Fibroblast of pulmonary artery (primary cell): ENCODE measurements at regions not wholly inside any gene's neighbourhood (a gene's known extent, or its start where the extent isn't known, plus 50 kb on each side); places are given as distances from the start of the nearest gene placed in this dataset.
A peak's percentile ranks its signal among the peaks of the same experiment; 100 is the strongest.

Experiments used
- DNase-seq: peaks from one replicate; pipeline ENCODE4 v3.0.0-alpha.2; 2010; ENCODE audit warnings: low read depth
- H3K4me3 ChIP-seq: replicated peaks from 2 replicates; pipeline ENCODE4 v1.5.1; 2011; ENCODE audit warnings: low read depth, mild to moderate bottlenecking, control low read depth, low read length, moderate library complexity
- TF ChIP-seq, protein P1 (sequence below): IDR thresholded peaks from 2 replicates; pipeline ENCODE4 v1.5.1; 2011; ENCODE audit warnings: mild to moderate bottlenecking, control low read depth, low read length, inconsistent platforms; ENCODE audit errors: missing control alignments

DNA sequence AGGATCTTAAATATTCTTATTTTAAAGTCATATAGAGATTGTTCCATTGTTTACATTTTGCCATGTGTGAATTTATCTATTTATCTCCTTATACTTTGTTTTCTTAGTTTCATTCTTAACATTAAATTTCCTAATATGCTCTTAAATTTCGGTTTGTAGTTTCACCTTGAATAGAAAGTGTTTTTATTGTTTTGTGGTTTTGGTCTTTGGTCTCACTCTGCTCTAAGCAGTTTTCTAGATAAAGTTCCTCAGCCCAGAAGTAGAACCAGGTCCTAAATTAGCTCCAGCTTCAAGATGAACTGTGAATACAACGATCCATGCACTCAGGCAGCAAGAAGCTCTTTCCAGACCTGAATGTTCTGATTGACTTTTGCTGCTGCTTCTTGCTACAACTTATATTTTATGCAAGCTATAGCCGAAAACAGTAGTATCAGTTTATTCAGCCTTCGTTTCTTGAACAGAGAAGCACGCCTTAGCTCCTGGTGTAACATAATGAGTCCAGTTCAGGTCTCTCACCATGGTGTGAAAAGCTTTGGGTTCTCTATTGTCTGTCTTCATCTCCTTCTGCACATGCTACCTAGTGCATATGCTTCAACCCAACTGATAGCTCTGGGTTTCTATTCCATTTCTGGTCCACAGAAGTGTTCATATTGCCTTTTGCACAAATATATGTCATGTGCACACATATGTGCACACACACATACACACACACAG, 95.3 kb downstream of the SEM1 start:
- TF ChIP-seq, protein P1, sequence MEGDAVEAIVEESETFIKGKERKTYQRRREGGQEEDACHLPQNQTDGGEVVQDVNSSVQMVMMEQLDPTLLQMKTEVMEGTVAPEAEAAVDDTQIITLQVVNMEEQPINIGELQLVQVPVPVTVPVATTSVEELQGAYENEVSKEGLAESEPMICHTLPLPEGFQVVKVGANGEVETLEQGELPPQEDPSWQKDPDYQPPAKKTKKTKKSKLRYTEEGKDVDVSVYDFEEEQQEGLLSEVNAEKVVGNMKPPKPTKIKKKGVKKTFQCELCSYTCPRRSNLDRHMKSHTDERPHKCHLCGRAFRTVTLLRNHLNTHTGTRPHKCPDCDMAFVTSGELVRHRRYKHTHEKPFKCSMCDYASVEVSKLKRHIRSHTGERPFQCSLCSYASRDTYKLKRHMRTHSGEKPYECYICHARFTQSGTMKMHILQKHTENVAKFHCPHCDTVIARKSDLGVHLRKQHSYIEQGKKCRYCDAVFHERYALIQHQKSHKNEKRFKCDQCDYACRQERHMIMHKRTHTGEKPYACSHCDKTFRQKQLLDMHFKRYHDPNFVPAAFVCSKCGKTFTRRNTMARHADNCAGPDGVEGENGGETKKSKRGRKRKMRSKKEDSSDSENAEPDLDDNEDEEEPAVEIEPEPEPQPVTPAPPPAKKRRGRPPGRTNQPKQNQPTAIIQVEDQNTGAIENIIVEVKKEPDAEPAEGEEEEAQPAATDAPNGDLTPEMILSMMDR = no peak
- H3K4me3 ChIP-seq = no peak overlapping the region
- DNase-seq = no peak

- DNase-seq = no peak
- no peak overlapping the region for H3K4me3 ChIP-seq
- TF ChIP-seq, protein P1 = no peak
Measured at GRCh38 chr7:96612034-96612433, 97.6 kb downstream of the SEM1 start.

DNA sequence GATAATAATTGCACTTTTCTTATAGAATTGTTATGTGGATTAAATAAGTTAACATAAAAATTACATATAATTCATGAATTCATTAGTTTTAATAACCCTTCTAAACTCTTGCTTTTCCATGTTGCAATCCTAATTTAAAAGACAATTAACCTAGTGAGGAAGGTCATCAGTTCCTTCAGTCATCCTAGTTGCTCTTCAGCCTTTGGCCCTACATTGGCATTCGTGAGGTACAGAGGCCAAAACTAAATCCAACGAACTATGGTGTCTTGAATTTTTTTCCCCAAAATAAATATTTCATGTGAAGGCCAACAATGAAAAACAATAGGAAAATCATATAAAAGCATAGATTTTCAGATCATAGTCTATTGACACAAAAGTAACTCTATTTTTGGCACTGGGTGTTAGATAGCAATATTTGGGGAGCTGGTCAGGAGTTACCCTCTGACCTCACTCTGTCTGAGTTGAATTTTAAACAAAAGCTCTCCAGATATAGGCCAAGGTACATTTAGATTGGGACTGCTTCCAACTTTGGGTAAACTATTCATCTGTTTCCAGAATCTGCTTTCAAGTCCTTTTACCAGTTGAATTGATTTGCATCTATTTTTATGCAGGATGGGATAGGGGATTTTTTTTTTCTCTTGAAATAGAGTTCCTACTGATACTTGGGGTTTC, 104.5 kb downstream of the SEM1 start:
- H3K4me3 ChIP-seq = no peak overlapping the region
- TF ChIP-seq, protein P1 = no peak
- DNase-seq = no peak

DNA sequence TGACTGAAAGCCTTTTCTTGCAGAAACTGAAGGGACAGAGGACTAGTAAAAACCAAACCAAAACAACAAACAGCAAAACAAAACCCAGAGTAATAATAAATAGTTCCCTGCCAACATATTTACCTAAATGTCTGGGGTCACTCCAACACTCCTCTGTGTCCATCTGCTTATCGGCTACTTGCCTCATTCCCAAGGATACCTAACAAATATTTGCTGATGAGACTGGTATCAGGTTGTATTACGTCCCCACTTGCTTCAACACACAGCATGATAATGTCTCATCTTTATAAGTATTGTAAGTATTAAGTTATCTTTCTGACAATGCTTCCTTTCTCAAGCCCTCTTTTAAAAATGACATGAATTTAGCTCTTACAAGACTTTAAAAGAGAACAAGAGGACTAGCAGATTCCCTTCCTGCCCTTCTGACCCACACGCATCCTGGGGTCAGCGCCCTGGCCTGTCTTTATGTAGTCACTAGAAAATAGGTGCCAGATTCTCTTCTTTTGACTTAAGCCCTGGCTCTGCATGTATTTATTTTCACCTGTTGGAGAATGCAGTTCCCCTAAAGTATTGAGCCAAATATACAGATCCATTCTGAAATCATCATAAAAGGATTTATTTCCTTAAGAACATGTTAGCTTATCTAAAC, 110.2 kb downstream of the SEM1 start:
- no peak overlapping the region for H3K4me3 ChIP-seq
- TF ChIP-seq, protein P1 = no peak
- no peak for DNase-seq

GRCh38 chr7:96598421-96598820, 111.2 kb downstream of the SEM1 start:
- DNase-seq = no peak
- no peak overlapping the region for H3K4me3 ChIP-seq
- TF ChIP-seq, protein P1 = no peak

GRCh38 chr7:96596120-96596826, 113.4 kb downstream of the SEM1 start:
- no peak overlapping the region for H3K4me3 ChIP-seq
- TF ChIP-seq, protein P1 = peak; percentile 1
- peak; percentile 2 for DNase-seq
